ENCODE measurements at regions not wholly inside any gene's neighbourhood (a gene's known extent, or its start where the extent isn't known, plus 50 kb on each side); places are given as distances from the start of the nearest gene placed in this dataset.

DNA sequence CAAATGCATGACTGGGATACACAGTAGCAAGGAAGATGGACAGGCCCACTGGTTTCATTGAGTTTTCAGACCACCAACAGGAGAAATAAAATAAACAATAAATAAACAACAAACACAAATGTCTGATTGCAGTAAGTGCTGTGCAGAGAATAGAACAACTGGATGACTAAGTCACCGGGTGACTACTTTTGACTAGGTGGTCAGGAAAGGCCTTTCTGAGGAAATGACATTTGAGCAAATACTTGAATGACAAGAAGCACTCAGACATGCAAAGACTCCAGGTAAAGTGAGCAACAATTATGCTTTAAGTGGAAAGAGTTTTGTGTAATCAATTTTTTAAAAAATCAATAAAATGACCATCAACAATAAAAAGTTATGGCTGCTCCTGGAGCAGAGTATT, 137.7 kb downstream of the BTC start:
- no peak for DNase-seq (ENCODE audit: low read depth)
- H3K4me3 ChIP-seq (ENCODE audit: low read length): no peak overlapping the region
- TF ChIP-seq, protein P1, sequence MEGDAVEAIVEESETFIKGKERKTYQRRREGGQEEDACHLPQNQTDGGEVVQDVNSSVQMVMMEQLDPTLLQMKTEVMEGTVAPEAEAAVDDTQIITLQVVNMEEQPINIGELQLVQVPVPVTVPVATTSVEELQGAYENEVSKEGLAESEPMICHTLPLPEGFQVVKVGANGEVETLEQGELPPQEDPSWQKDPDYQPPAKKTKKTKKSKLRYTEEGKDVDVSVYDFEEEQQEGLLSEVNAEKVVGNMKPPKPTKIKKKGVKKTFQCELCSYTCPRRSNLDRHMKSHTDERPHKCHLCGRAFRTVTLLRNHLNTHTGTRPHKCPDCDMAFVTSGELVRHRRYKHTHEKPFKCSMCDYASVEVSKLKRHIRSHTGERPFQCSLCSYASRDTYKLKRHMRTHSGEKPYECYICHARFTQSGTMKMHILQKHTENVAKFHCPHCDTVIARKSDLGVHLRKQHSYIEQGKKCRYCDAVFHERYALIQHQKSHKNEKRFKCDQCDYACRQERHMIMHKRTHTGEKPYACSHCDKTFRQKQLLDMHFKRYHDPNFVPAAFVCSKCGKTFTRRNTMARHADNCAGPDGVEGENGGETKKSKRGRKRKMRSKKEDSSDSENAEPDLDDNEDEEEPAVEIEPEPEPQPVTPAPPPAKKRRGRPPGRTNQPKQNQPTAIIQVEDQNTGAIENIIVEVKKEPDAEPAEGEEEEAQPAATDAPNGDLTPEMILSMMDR (conservative IDR thresholded peaks at IDR 0.05; ENCODE audit: low read depth, low read length): no peak

DNA sequence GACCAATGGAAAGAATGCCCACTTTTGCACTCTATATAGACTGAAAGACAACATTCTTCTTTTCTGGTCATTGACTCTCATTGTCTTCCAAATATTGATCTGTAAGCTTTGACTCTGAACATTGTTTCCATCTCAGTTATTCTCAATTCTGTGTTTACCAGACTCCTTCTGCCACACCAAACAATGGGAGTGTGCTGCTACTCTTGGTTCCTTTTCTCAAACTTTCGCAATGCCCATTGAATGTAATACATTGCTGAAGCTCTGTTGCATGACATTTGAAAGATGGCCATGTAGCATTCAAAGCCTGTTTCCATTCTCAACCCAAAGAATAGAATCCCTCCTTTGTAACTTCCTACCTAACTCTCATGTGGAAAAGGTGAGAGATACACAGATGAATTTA, 136.2 kb downstream of the BTC start:
- DNase-seq (ENCODE audit: low read depth): no peak
- TF ChIP-seq, protein P1 (conservative IDR thresholded peaks at IDR 0.05; ENCODE audit: low read depth, low read length): no peak
- H3K4me3 ChIP-seq (ENCODE audit: low read length): no peak overlapping the region

DNA sequence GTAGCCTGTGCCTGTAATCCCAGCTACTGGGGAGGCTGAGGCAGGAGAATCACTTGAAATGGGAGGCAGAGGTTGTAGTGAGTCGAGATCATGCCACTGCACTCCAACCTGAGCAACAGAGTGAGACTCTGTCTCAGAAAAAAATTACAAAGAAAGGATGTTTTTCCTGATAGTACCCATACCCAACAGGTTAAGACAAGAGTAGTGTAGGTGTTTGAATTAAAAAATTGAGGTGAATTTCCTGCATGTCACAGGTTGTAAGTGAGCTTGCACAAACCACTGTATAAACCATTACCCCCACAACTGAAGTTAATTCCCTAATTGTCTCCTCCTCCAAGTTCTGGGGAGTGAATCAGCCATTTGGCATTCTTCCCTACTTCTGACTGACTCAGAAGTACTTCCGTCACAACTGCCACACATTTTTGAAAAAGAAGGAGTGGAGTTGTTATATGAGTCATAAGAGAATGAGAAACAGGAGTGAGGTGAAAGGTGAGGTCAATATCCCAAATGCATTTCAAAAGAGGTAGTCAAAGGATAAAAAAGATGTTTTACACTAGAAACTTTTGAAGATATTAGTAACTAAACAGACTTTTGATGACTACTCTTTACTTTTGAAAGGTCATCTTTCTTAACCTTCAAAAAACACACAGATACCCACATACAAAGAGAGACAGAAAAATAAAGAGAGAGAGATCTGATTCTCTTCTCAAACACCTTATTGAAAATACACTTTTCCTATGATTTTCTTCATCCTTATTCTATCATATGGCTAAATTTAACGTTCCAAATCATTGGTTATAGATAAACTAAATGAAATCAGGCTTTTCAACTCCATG, 134.5 kb downstream of the BTC start:
- TF ChIP-seq, protein P1 (conservative IDR thresholded peaks at IDR 0.05; ENCODE audit: low read depth, low read length): no peak
- H3K4me3 ChIP-seq (ENCODE audit: low read length): no peak overlapping the region
- DNase-seq (ENCODE audit: low read depth): peak; percentile 99

DNA sequence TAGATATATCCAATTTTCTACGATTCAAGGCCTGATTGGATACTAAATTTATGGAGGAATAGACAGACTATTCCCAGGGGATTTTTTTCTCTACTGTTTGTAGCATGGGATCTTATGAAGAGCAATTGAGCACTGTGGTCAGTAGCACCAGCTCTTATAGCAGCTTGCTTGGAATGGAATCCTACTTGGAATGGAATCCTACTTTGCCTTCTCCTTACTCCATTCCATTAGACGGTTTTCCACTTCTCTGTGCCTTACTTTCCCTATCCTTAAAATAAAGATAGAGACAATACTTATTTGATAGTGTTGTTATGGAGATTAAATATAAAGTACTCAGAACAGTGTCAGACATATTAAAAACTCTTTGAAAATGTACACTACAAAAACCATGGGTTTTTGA, 133.5 kb downstream of the BTC start:
- TF ChIP-seq, protein P1 (conservative IDR thresholded peaks at IDR 0.05; ENCODE audit: low read depth, low read length): no peak
- no peak for DNase-seq (ENCODE audit: low read depth)
- no peak overlapping the region for H3K4me3 ChIP-seq (ENCODE audit: low read length)

DNA sequence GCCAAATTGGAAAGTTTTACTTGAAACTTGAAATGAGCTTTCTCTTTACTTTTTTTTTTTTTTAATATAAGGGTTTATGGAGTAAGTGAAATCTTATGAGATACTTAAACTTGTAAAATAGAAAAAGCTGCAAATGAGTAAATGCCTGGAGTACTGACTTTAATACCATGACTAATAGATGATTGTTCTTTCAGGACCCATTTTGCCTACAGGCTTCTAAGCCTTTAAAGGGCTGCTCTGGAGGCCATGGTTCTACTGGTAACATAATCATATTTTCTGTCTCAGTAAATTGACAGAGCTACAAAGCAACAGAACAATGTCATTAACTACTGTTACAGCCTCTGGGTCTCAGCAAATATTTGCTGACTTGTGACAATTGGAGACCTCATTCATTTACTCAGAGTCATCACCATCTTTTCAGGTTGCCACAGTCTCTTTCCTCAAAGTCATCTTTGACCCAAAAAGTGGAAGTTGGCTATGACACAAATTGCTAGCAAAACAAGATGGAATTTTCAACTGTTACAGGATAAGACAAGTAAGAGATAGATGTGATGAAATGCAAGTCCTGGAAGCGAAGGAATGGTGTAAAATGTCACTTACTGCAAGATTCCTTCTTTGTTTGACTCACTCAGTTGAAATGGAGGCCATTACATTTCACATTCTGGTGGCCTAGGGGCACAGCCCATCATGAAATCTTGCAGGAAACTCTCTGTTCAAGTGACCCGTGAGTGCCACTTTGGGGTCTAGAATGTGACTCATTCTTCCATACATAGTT, 132.7 kb downstream of the BTC start:
- TF ChIP-seq, protein P1 (conservative IDR thresholded peaks at IDR 0.05; ENCODE audit: low read depth, low read length): no peak
- no peak overlapping the region for H3K4me3 ChIP-seq (ENCODE audit: low read length)

DNA sequence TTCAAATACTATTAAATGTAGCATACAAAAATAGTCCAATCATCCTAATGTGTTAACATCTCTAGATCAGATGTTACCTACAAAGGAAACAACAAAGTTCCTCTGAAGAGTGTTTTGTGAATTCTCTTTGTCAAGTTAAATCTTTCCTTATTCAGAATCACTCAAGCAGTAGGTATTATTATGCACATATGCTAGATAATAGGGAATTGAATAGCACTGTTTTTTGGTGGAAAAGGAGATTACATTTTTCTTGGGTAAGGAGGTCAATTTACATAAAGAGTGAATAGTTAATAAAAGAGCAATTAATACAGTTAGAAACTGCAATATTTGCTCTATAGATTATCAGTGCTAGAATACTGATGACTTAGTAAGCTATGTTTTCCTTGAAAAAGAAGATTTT, 130.7 kb downstream of the BTC start:
- DNase-seq (ENCODE audit: low read depth): no peak
- no peak overlapping the region for H3K4me3 ChIP-seq (ENCODE audit: low read length)
- TF ChIP-seq, protein P1 (conservative IDR thresholded peaks at IDR 0.05; ENCODE audit: low read depth, low read length): no peak

More for the DNA sequence above, 132.7 kb downstream of the BTC start:
- DNase-seq (ENCODE audit: low read depth): no peak

Measured in retinal pigment epithelial cell (primary cell).